ENCODE measurements at regions not wholly inside any gene's neighbourhood (a gene's known extent, or its start where the extent isn't known, plus 50 kb on each side); places are given as distances from the start of the nearest gene placed in this dataset.

- no peak overlapping the region for H3K4me3 ChIP-seq (replicated peaks in 1 of 3)
- H3K4me1 ChIP-seq = no peaks in the 10 kb centered on the region
- 57 to 66% methylated on average over 1 of the region's 1 CpG for WGBS, 2 donors
- no peaks in the 10 kb centered on the region for H3K9me3 ChIP-seq
- TF ChIP-seq POLR2A (IDR thresholded peaks at IDR 0.05) (no peak), CTCF (IDR thresholded peaks at IDR 0.05) (no peak)
- no peak overlapping the region for H3K27ac ChIP-seq
- H3K27me3 ChIP-seq = no peaks in the 10 kb centered on the region
- DNase-seq = no peak
- intact Hi-C loops (cut with DNase I) = no loop called here
- no peaks in the 10 kb centered on the region for H3K36me3 ChIP-seq
These were observed 1954.5 kb upstream of the PCDH20 start for GRCh38 chr13:63370101-63370500.

GRCh38 chr13:63367522-63368198, 1952.0 kb upstream of the PCDH20 start:
- Histone ChIP-seq H3K4me3 (replicated peaks in 1 of 3) (no peak overlapping the region), H3K27me3 (no peaks in the 10 kb centered on the region), H3K36me3 (no peaks in the 10 kb centered on the region), H3K4me1 (no peaks in the 10 kb centered on the region), H3K9me3 (no peaks in the 10 kb centered on the region), H3K27ac (no peak overlapping the region)
- DNase-seq = no peak
- TF ChIP-seq CTCF (IDR thresholded peaks at IDR 0.05) (no peak), POLR2A (IDR thresholded peaks at IDR 0.05) (no peak)
- 75 to 88% methylated on average over 3 of the region's 3 CpGs for WGBS, 2 donors
- intact Hi-C loops (cut with DNase I) = no loop called here

- DNase-seq = no peak
- no peaks in the 10 kb centered on the region for H3K27me3 ChIP-seq
- no peaks in the 10 kb centered on the region for H3K36me3 ChIP-seq
- no peak overlapping the region for H3K4me3 ChIP-seq (replicated peaks in 1 of 3)
- no peak for TF ChIP-seq CTCF (IDR thresholded peaks at IDR 0.05)
- no peak for TF ChIP-seq POLR2A (IDR thresholded peaks at IDR 0.05)
- intact Hi-C loops (cut with DNase I) = no loop called here
- H3K4me1 ChIP-seq = no peaks in the 10 kb centered on the region
- no peaks in the 10 kb centered on the region for H3K9me3 ChIP-seq
- no peak overlapping the region for H3K27ac ChIP-seq
These were observed 1948.5 kb upstream of the PCDH20 start for GRCh38 chr13:63364159-63364558.

GRCh38 chr13:63351533-63351932, 1935.9 kb upstream of the PCDH20 start:
- no peaks in the 10 kb centered on the region for H3K4me1 ChIP-seq
- WGBS, 2 donors = 74% methylated on average over 2 of the region's 2 CpGs
- intact Hi-C loops (cut with DNase I) = no loop called here
- no peaks in the 10 kb centered on the region for H3K9me3 ChIP-seq
- DNase-seq = no peak
- H3K27me3 ChIP-seq = no peaks in the 10 kb centered on the region
- H3K36me3 ChIP-seq = no peaks in the 10 kb centered on the region
- H3K4me3 ChIP-seq (replicated peaks in 1 of 3) = no peak overlapping the region
- TF ChIP-seq CTCF (IDR thresholded peaks at IDR 0.05) = no peak
- no peak for TF ChIP-seq POLR2A (IDR thresholded peaks at IDR 0.05)
- no peak overlapping the region for H3K27ac ChIP-seq

GRCh38 chr13:63351081-63351480, 1935.4 kb upstream of the PCDH20 start:
- WGBS, 2 donors = 50 to 76% methylated on average over 2 of the region's 2 CpGs
- Histone ChIP-seq H3K4me3 (replicated peaks in 1 of 3) (no peak overlapping the region), H3K4me1 (no peaks in the 10 kb centered on the region), H3K36me3 (no peaks in the 10 kb centered on the region), H3K27me3 (no peaks in the 10 kb centered on the region), H3K9me3 (no peaks in the 10 kb centered on the region), H3K27ac (no peak overlapping the region)
- TF ChIP-seq POLR2A (IDR thresholded peaks at IDR 0.05) = no peak
- TF ChIP-seq CTCF (IDR thresholded peaks at IDR 0.05) = no peak
- DNase-seq = no peak
- intact Hi-C loops (cut with DNase I) = no loop called here
